AG04449 (cell line): ENCODE measurements at regions not wholly inside any gene's neighbourhood (a gene's known extent, or its start where the extent isn't known, plus 50 kb on each side); places are given as distances from the start of the nearest gene placed in this dataset.
A peak's percentile ranks its signal among the peaks of the same experiment; 100 is the strongest.

Experiments
- CTCF ChIA-PET: fragments of 350-600 bp; formaldehyde crosslinking; extraction: SDS; loops from one replicate; lab custom pipeline; 2021; ENCODE audit warnings: antibody characterized with exemption; lab: Yijun Ruan, JAX
- POLR2A ChIA-PET: fragments of 400-600, 350-600 bp; formaldehyde crosslinking; extraction: SDS; loops from one replicate; lab custom pipeline; 2020; ENCODE audit warnings: antibody characterized with exemption, inconsistent platforms; lab: Yijun Ruan, JAX
- DNase-seq: peaks from one replicate; pipeline ENCODE4 v3.0.0-alpha.2; 2010; ENCODE audit warnings: low read depth, low spot score
- H3K4me3 ChIP-seq: 2 replicates; pipeline ENCODE4 v1.5.1; 2011; ENCODE audit warnings: low read depth, mild to moderate bottlenecking, control low read depth, low read length
- CTCF ChIP-seq: IDR thresholded peaks from one replicate; pipeline ENCODE4 v1.5.1; 2011; ENCODE audit warnings: mild to moderate bottlenecking, moderate library complexity, low read length, control low read depth, inconsistent platforms; ENCODE audit not compliant: insufficient read depth; ENCODE audit errors: missing control alignments

GRCh38 chr5:163755505-163755904 lies 250.1 kb downstream of the MAT2B start:
- CTCF ChIA-PET = no interaction called here
- no peak for TF ChIP-seq CTCF
- no peak overlapping the region for H3K4me3 ChIP-seq
- POLR2A ChIA-PET = no interaction called here
- DNase-seq = no peak

DNA sequence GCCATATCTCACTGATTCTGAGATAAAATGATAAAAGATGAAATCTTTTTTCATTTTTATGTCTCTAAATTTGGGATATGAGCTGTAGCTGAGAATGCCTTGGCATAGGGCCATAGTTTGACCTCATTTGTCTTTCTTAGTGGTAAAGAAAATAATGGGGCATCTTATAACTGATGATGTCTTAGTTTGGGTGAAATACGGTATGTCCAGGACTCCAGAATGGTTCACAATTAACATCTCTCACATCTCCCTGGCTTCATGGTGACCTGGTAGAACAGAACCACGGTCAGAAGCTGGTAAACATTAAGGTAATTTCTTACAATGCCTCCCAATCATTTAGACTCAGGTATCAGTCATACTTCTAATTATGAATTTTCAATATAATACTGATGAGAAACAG lies 250.8 kb downstream of the MAT2B start:
- no peak for TF ChIP-seq CTCF
- CTCF ChIA-PET = no interaction called here
- DNase-seq = no peak
- H3K4me3 ChIP-seq = no peak overlapping the region
- POLR2A ChIA-PET = no interaction called here

- CTCF ChIA-PET = interaction anchor here (1.8 kb wide), 1 partner anchor 62 kb away, joined by 5 read pairs; no protein-coding TSS in a partner anchor
These were observed 251.9 kb downstream of the MAT2B start for GRCh38 chr5:163757344-163757743.

DNA sequence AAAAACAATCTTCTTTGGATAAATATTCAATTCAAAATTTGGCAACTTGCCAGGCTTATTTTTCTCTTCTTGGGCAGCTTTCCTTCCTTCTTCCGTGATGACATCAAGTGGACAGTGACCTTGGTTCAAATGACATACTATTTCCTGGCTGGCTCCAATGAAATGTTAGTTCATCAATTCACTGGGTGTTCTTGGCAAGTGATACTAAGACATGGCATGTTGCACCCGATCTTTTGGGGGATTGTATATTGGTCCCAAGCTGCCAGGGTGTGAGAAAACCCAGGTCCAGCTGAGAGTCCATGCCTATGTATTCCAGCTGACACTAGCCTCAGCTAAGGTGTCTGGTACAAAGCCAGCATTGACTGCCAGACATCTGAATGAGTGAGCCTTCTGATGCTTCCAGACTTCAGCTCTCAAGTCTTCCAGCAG lies 252.9 kb downstream of the MAT2B start:
- no peak for TF ChIP-seq CTCF
- no peak for DNase-seq
- POLR2A ChIA-PET = no interaction called here
- CTCF ChIA-PET = interaction anchor here (1.8 kb wide), 1 partner anchor 63 kb away, joined by 5 read pairs; no protein-coding TSS in a partner anchor
- no peak overlapping the region for H3K4me3 ChIP-seq

More at GRCh38 chr5:163757344-163757743, 251.9 kb downstream of the MAT2B start:
- H3K4me3 ChIP-seq = no peak overlapping the region
- POLR2A ChIA-PET = no interaction called here
- DNase-seq = no peak
- TF ChIP-seq CTCF = no peak

DNA sequence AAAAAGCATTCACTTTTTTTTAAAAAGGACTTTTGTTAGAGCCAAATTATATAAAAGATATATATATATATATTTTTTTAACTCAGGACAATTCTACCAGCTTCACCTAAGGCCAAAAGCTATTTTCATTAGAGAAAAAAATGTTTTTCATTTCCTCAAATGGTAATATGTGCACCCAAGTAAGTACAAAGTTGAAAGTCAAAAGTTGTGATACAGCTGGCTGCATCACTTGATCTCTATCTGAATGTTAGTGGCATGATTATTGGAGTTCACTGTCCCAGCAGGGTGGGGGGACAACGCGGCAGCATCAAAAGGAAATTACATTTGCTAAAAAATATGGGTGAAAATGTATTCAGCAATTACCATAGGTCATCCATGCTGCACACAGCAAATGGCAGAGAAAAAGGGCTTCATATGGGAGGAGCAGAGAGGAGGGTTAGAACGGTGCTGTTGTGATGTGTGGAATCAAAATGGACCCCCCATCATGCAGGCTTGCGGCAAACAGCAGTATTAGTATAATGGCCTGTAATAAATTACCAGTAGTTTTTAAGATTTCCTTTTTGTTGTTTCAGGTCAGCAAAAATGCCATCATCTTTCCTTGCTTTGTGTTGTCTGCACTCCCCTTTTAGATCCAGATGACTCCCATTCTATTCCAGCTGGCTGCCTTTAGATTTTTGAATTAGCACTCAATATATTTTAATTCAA lies 253.7 kb downstream of the MAT2B start:
- no peak for TF ChIP-seq CTCF
- no peak overlapping the region for H3K4me3 ChIP-seq
- ChIA-PET POLR2A (no interaction called here), CTCF (interaction anchor here (1.8 kb wide), 1 partner anchor 64 kb away, joined by 5 read pairs; no protein-coding TSS in a partner anchor)
- DNase-seq = no peak

DNA sequence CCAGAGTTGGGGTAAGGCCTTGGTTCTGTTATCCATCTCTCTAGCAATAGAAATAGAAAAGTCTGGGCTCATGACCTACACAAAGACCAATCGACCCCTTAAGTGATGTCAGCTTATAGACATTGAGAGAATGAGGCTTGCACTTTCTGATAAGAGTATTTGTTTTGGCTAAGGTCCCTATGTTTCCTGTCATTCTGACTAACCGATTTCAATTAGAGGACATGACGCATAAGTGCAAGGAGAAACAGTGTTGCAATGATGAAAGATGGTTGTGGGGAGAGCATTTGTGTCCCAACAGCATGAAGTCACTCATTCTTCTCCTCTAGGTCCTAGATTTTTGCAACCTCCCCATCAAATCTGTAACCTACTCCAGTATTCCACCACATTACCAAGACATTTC lies 255.1 kb downstream of the MAT2B start:
- ChIA-PET CTCF (no interaction called here), POLR2A (no interaction called here)
- H3K4me3 ChIP-seq = no peak overlapping the region
- peak; percentile 79 for DNase-seq
- TF ChIP-seq CTCF = no peak
